ENCODE measurements at regions not wholly inside any gene's neighbourhood (a gene's known extent, or its start where the extent isn't known, plus 50 kb on each side); places are given as distances from the start of the nearest gene placed in this dataset.
"Not testable (repeated sequence)": the region's sequence is repeated elsewhere in the genome, so short reads cannot be mapped to it uniquely, and the experiment has no call there.

DNA sequence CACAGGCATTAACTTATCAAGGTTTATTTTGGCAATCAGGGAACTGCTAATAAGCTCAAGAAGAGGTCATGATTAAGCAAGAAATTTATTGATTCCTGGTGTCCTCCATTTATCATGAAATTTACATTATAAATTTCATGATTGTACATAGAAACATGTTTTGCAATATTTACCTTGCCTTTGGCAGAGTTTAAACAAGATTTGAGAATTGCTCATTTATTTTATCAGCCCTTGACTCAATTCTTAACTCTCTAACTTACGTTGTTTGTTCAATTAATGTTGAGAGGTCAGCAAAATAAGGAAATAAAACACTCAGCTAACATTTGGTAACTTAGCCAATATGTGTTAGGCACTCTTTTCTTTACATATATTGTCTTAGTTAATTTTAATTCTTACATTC lies 286.6 kb downstream of the SLC7A11 start:
- DNase-seq (ENCODE audit: low spot score) = no peak

GRCh38 chr4:137952116-137952515 lies 290.0 kb downstream of the SLC7A11 start:
- DNase-seq (ENCODE audit: low spot score) = no peak

- DNase-seq (ENCODE audit: low spot score) = no peak
Observed at GRCh38 chr4:137950286-137950685, 291.9 kb downstream of the SLC7A11 start.

- DNase-seq (ENCODE audit: low spot score) = no peak
Observed at GRCh38 chr4:137949746-137950145, 292.4 kb downstream of the SLC7A11 start.

DNA sequence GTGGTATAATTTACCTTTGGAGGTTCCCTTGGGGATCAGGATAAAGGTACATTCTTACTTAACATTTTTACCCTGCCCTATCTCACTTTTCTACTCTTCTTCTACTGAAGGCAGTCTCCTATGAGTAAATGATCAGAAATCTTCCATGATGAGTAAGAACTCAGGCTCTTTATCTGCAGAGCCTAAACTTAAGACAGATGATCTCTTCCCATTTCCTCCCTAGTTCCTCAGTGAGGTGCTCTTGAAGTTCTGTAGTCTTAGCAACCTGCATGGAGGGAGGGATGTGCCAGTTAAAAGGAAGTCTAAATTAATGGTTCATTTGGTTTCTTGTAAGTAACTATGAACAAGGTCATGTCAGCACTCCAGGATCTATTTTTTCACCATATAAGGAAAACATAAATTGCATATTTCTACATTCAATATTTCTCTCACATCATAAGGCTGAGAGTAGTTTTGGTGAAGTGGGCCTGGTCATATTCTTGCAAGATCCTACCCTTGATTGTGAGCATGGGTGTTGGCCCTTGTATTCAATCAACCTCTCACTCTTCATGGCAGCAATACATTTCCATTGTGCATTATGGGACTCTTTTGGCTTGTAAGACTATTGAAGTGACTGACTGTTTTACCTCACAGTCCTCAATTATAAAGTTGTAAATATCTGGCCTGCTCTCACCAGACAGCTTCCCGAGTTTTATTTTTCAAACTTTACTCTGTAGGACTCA lies 295.5 kb downstream of the SLC7A11 start:
- DNase-seq (ENCODE audit: low spot score) = no peak

GRCh38 chr4:137942815-137943214 lies 299.3 kb downstream of the SLC7A11 start:
- not testable (repeated sequence) for DNase-seq (ENCODE audit: low spot score)

DNA sequence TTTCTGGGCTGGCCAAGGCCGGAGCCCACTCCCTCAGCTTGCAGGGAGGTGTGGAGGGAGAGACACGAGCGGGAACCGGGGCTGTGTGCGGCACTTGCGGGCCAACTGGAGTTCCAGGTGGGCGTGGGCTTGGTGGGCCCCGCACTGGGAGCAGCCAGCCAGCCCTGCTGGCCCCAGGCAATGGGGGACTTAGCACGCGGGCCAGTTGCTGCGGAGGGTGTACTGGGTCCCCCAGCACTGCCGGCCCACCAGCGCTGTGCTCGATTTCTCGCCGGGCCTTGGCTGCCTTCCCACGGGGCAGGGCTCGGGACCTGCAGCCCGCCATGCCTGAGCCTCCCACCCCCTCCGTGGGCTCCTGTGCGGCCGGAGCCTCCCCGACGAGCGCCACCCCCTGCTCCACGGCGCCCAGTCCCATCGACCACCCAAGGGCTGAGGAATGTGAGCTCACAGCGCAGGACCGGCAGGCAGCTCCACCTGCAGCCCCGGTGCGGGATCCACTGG lies 300.1 kb downstream of the SLC7A11 start:
- DNase-seq (ENCODE audit: low spot score) = not testable (repeated sequence)

DNA sequence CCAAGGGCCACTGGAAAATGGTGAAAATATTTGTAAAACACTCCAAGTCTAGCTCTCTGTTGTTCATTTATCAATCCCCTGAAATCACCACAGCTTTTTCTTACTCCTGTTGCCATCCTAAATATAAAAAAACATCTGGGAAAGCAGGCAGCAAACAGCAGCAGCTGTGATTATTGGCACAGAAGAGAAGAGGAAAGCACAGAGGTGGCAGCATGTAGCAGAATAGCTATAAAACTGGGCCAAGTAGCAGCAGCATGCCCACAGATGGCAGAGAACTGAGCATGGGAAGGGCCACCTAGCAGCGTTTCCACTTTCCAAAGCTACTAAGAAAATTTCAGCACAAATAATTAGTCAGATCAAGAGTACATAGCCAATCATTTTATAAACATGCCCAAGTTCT lies 307.2 kb downstream of the SLC7A11 start:
- DNase-seq (ENCODE audit: low spot score) = no peak

DNA sequence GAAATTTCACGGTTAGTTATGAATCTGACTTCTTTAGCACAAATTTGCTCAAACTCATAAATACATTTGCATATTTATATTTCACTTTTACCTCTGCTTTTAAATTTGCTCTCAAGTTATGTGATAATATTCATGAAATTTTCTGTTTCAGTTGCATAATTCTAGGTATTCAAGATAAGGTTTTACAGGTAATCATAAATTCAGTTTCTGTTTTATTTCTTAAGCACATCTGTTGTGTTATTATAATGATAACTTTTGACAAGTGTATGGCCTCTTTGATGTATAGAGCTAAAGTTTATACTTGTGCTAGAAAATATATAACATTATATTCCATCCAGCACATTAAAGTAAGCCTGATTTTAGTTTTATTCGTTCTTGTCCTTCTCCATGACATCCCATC lies 308.1 kb downstream of the SLC7A11 start:
- no peak for DNase-seq (ENCODE audit: low spot score)

- no peak for DNase-seq (ENCODE audit: low spot score)
Observed at GRCh38 chr4:137927972-137928371, 314.2 kb downstream of the SLC7A11 start.

- DNase-seq (ENCODE audit: low spot score) = no peak
Observed at GRCh38 chr4:137923494-137923893, 318.7 kb downstream of the SLC7A11 start.

DNA sequence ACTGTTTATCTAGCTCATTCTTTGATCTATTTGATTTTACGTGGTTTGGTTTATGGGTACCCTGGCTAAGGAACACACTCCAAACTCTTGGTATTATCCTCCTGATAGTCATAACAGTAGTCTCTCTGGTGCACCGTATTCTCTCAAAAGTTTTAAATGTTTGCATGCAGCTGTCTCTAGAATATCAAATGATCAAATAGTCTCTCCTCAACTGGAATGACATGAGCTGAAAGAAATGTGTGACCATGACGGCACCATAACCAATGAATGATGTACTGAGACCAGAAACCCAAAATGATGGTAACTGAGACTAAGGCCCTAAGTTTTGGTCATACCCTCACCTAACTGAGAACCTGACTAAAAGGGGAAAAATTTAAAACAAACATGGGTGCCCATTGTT lies 319.4 kb downstream of the SLC7A11 start:
- DNase-seq (ENCODE audit: low spot score) = no peak

GRCh38 chr4:137909529-137910309 lies 332.4 kb downstream of the SLC7A11 start:
- no peak for DNase-seq (ENCODE audit: low spot score)

DNA sequence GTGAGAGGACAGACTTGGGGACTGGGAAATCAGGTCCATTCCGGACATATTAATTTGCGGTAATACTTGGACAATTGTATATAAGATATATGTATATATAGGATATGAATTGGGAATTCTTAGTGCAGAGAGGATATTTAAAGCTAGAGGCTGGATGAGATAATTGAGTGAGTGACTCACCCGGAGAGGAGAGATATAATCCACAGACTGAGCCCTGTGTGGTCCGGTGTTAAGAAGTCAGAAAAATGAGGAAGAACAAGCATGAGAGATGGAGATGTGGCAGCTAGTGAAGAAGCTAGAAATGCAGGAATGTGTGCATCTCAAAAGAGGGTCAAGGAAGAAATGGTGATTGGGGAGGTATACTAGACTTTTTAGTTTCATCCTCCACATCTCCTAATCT lies 336.2 kb downstream of the SLC7A11 start:
- no peak for DNase-seq (ENCODE audit: low spot score)

GRCh38 chr4:137901114-137901513 lies 341.0 kb downstream of the SLC7A11 start:
- no peak for DNase-seq (ENCODE audit: low spot score)

- DNase-seq (ENCODE audit: low spot score) = no peak
Observed at GRCh38 chr4:137896221-137896737, 345.9 kb downstream of the SLC7A11 start.

- not testable (repeated sequence) for DNase-seq (ENCODE audit: low spot score)
Observed at GRCh38 chr4:137895515-137895914, 346.6 kb downstream of the SLC7A11 start.

DNA sequence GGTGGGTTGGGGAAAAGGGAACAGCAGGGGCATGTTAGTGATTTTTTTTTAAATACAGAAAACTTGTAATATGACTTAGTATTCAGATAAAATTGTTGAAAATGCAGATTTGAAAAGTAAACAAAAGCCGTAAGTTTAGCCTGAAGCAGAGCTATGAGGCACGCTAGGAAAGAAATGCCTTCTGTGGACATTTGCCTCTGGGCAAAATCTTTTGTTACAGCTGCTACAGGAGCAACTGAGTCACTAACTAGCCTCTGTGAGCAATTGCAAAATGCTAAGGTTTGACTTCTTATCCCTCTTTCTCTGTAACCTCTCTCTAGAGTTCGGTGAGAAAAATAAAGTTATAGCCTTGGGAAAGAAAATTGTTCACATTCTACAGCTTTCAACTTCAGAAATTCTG lies 350.0 kb downstream of the SLC7A11 start:
- DNase-seq (ENCODE audit: low spot score) = no peak

DNA sequence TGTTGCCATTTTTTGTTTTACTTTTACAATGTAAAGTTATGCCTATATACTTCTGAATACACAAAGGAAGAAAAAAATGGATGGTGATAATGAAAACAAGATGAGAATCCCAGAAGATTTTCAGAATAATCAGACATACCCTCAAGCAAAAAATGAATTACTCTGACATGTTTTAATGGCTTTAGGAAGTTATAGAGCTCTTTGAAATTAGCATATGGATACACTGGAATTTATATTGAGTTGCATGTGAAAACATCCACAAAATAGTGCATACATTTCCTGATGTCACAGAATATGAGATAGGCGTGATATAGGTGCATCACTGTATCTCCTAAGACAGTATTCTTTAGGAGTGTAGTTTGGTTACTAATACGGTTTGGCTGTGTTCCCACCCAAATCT lies 351.3 kb downstream of the SLC7A11 start:
- DNase-seq (ENCODE audit: low spot score) = no peak

GRCh38 chr4:137881641-137882040 lies 349.3 kb upstream of the PCDH18 start:
- no peak for DNase-seq (ENCODE audit: low spot score)

- DNase-seq (ENCODE audit: low spot score) = not testable (repeated sequence)
Observed at GRCh38 chr4:137868067-137868466, 335.8 kb upstream of the PCDH18 start.

- no peak for DNase-seq (ENCODE audit: low spot score)
Observed at GRCh38 chr4:137866671-137867070, 334.4 kb upstream of the PCDH18 start.

GRCh38 chr4:137861682-137862081 lies 329.4 kb upstream of the PCDH18 start:
- no peak for DNase-seq (ENCODE audit: low spot score)
